ENCODE measurements at regions not wholly inside any gene's neighbourhood (a gene's known extent, or its start where the extent isn't known, plus 50 kb on each side); places are given as distances from the start of the nearest gene placed in this dataset.

GRCh38 chr2:187098154-187098553 is 249.2 kb upstream of the ZSWIM2 start:
- TF ChIP-seq, protein P1, sequence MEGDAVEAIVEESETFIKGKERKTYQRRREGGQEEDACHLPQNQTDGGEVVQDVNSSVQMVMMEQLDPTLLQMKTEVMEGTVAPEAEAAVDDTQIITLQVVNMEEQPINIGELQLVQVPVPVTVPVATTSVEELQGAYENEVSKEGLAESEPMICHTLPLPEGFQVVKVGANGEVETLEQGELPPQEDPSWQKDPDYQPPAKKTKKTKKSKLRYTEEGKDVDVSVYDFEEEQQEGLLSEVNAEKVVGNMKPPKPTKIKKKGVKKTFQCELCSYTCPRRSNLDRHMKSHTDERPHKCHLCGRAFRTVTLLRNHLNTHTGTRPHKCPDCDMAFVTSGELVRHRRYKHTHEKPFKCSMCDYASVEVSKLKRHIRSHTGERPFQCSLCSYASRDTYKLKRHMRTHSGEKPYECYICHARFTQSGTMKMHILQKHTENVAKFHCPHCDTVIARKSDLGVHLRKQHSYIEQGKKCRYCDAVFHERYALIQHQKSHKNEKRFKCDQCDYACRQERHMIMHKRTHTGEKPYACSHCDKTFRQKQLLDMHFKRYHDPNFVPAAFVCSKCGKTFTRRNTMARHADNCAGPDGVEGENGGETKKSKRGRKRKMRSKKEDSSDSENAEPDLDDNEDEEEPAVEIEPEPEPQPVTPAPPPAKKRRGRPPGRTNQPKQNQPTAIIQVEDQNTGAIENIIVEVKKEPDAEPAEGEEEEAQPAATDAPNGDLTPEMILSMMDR (IDR thresholded peaks at IDR 0.05) = no peak
- no peak for TF ChIP-seq POLR2A (IDR thresholded peaks at IDR 0.05)
